Astrocyte (in vitro differentiated cells and primary cell): ENCODE measurements at regions not wholly inside any gene's neighbourhood (a gene's known extent, or its start where the extent isn't known, plus 50 kb on each side); places are given as distances from the start of the nearest gene placed in this dataset.

Experiments used
- EZH2 ChIP-seq: IDR thresholded peaks from 2 replicates; pipeline ENCODE4 v1.6.1; 2012; ENCODE audit warnings: mild to moderate bottlenecking, low read length, inconsistent platforms; ENCODE audit not compliant: insufficient read depth
- TF ChIP-seq, protein P1 (sequence below): IDR thresholded peaks from 2 replicates; pipeline ENCODE4 v1.5.1; 2011; ENCODE audit warnings: low read depth, mild to moderate bottlenecking, inconsistent platforms, low read length, moderate library complexity; ENCODE audit not compliant: insufficient read depth

DNA sequence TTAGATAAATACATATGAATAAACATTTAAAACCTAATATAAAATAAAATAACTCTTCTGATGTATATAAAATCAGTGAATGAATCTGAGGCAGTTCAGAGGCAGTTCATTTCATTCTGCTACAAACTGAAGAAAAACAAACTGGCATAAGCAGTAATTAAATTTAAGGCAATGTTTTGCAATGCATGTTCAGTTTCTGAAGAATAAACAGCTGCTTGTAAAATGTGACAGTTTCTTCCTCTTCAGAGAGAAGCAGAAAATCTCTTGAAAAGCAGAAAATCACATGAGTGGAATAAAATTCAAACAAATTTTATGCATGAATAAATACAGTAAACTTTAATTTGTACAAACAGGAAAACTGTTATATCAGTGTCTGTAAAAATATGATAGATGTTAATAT, 643.7 kb downstream of the KCNT2 start:
- TF ChIP-seq, protein P1, sequence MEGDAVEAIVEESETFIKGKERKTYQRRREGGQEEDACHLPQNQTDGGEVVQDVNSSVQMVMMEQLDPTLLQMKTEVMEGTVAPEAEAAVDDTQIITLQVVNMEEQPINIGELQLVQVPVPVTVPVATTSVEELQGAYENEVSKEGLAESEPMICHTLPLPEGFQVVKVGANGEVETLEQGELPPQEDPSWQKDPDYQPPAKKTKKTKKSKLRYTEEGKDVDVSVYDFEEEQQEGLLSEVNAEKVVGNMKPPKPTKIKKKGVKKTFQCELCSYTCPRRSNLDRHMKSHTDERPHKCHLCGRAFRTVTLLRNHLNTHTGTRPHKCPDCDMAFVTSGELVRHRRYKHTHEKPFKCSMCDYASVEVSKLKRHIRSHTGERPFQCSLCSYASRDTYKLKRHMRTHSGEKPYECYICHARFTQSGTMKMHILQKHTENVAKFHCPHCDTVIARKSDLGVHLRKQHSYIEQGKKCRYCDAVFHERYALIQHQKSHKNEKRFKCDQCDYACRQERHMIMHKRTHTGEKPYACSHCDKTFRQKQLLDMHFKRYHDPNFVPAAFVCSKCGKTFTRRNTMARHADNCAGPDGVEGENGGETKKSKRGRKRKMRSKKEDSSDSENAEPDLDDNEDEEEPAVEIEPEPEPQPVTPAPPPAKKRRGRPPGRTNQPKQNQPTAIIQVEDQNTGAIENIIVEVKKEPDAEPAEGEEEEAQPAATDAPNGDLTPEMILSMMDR = no peak
- TF ChIP-seq EZH2 = no peak
